ENCODE measurements at regions not wholly inside any gene's neighbourhood (a gene's known extent, or its start where the extent isn't known, plus 50 kb on each side); places are given as distances from the start of the nearest gene placed in this dataset.

DNA sequence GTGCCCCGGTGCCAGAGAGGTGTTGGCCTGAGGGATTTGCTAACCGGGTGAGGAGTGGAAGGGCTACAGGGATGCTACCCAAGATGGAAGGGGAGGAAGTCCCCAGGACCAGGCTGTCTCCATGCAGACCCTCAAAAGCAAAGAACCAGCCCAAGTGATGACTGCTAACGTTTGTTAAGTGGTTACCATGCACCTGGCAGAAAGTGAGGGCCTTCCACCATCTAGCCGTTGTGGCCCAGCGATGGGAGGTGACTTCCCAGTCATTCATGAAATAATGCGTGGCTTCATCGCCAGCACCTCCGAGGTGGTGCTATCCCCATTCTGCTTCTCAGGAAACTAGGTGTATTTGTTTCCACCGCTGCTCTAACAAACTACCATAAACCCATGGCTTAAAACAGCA lies 86.8 kb upstream of the LANCL2 start:
- Histone ChIP-seq H3K36me3 (ENCODE audit: insufficient read depth, low read length) (no peaks in the 10 kb centered on the region), H3K9ac (ENCODE audit: low read depth, low read length) (no peak overlapping the region), H3K9me3 (ENCODE audit: insufficient read depth, low read length, severe bottlenecking) (no peaks in the 10 kb centered on the region), H3K4me3 (ENCODE audit: low read depth in 1 of 2, low read length in 2 of 2) (no peak overlapping the region), H3K4me2 (ENCODE audit: insufficient read depth, low read length) (no peak overlapping the region), H3K27me3 (ENCODE audit: insufficient read depth, low read length, poor library complexity) (peaks cover 9% of the 10 kb centered on the region), H4K20me1 (ENCODE audit: insufficient read depth, low read length) (no peaks in the 10 kb centered on the region; the same call in 1 of the 2 replicates), H2AFZ (ENCODE audit: low read depth, low read length) (no peak overlapping the region), H3K27ac (ENCODE audit: low read length) (no peak overlapping the region), H3K4me1 (ENCODE audit: insufficient read depth, low read length) (no peaks in the 10 kb centered on the region), H3K79me2 (ENCODE audit: insufficient read depth, low read length) (no peaks in the 10 kb centered on the region)
- no peak for TF ChIP-seq CTCF (IDR thresholded peaks at IDR 0.05; ENCODE audit: borderline replicate concordance, extremely low read depth, low read length, poor library complexity, severe bottlenecking)
- no peak for TF ChIP-seq EZH2 (IDR thresholded peaks at IDR 0.05; ENCODE audit: borderline replicate concordance, low read depth, low read length, severe bottlenecking)
- ATAC-seq (ENCODE audit: insufficient read depth, low read depth): no peak
- no peak for DNase-seq

DNA sequence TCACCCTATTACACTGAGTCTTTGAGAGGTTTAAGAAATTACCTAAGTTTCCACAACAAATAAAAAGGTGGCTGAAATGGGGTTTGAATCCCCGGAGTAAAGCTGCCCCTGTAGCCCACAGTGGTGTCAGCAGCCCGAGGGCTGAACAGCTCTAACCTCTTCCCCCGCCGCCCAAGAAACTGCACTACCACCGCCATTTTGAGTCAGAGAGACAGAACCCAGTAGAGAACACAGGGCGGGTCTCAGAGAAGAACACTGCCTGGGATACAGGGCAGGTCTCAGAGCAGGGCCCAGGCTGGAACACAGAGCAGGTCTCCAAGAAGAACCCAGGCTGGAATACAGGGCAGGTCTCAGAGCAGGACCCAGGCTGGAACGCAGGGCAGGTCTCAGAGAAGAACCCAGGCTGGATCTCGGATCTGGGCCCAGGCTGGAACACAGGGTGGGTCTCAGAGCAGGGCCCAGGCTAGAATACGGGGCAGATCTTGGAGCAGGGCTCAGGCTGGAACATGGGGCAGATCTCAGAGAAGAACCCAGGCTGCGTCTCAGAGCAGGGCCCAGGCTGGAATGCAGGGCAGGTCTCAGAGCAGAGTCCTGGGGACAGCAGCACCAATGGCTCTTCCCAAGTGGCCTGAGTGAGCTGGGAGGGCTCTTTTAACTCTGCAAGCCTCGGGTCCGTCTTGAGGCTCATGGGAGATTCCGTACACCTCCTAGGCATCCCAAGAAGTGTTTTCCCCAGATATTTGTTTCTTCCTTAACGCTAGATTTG lies 85.9 kb upstream of the LANCL2 start:
- ATAC-seq (ENCODE audit: insufficient read depth, low read depth) (no peak), DNase-seq (no peak)
- no peak overlapping the region for H3K4me2 ChIP-seq (ENCODE audit: insufficient read depth, low read length)
- no peaks in the 10 kb centered on the region; the same call in 1 of the 2 replicates for H4K20me1 ChIP-seq (ENCODE audit: insufficient read depth, low read length)
- no peaks in the 10 kb centered on the region for H3K36me3 ChIP-seq (ENCODE audit: insufficient read depth, low read length)
- H3K4me1 ChIP-seq (ENCODE audit: insufficient read depth, low read length): no peaks in the 10 kb centered on the region
- no peak overlapping the region for H3K27ac ChIP-seq (ENCODE audit: low read length)
- H3K4me3 ChIP-seq (ENCODE audit: low read depth in 1 of 2, low read length in 2 of 2): no peak overlapping the region
- no peak for TF ChIP-seq CTCF (IDR thresholded peaks at IDR 0.05; ENCODE audit: borderline replicate concordance, extremely low read depth, low read length, poor library complexity, severe bottlenecking)
- no peak for TF ChIP-seq EZH2 (IDR thresholded peaks at IDR 0.05; ENCODE audit: borderline replicate concordance, low read depth, low read length, severe bottlenecking)
- H2AFZ ChIP-seq (ENCODE audit: low read depth, low read length): no peak overlapping the region
- H3K27me3 ChIP-seq (ENCODE audit: insufficient read depth, low read length, poor library complexity): peaks cover 5% of the 10 kb centered on the region
- H3K9ac ChIP-seq (ENCODE audit: low read depth, low read length): no peak overlapping the region
- no peaks in the 10 kb centered on the region for H3K79me2 ChIP-seq (ENCODE audit: insufficient read depth, low read length)
- no peaks in the 10 kb centered on the region for H3K9me3 ChIP-seq (ENCODE audit: insufficient read depth, low read length, severe bottlenecking)

DNA sequence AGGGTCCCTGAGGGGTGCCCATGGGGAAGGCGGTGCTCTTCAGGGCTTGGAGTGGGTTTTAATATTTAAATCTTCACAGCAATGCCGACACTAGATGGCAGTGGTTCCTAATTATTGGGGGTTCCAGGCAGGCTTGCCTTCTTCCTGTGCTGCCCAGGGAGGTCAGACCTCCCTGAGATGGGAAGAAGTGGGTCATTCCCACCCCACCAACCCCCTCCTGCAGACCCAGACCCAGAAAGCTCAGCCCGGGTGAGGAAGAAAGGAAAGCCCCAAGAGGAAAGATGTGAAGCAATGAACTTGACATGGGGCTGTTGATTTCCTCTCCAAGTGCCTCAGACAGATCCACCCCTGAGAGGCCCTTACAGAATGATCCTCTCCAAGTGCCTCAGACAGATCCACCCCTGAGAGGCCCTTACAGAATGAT lies 85.1 kb upstream of the LANCL2 start:
- Histone ChIP-seq H3K27ac (ENCODE audit: low read length) (no peak overlapping the region), H3K27me3 (ENCODE audit: insufficient read depth, low read length, poor library complexity) (peaks cover 2% of the 10 kb centered on the region), H4K20me1 (ENCODE audit: insufficient read depth, low read length) (no peaks in the 10 kb centered on the region; the same call in 1 of the 2 replicates), H3K36me3 (ENCODE audit: insufficient read depth, low read length) (no peaks in the 10 kb centered on the region), H3K4me1 (ENCODE audit: insufficient read depth, low read length) (no peaks in the 10 kb centered on the region), H2AFZ (ENCODE audit: low read depth, low read length) (no peak overlapping the region; the same call in 1 of the 2 replicates), H3K79me2 (ENCODE audit: insufficient read depth, low read length) (no peaks in the 10 kb centered on the region), H3K4me3 (ENCODE audit: low read depth in 1 of 2, low read length in 2 of 2) (no peak overlapping the region), H3K4me2 (ENCODE audit: insufficient read depth, low read length) (no peak overlapping the region), H3K9ac (ENCODE audit: low read depth, low read length) (no peak overlapping the region), H3K9me3 (ENCODE audit: insufficient read depth, low read length, severe bottlenecking) (no peaks in the 10 kb centered on the region)
- ATAC-seq (ENCODE audit: insufficient read depth, low read depth): peak; percentile 98
- peak; percentile 67 for DNase-seq
- TF ChIP-seq EZH2 (IDR thresholded peaks at IDR 0.05; ENCODE audit: borderline replicate concordance, low read depth, low read length, severe bottlenecking) (no peak), CTCF (IDR thresholded peaks at IDR 0.05; ENCODE audit: borderline replicate concordance, extremely low read depth, low read length, poor library complexity, severe bottlenecking) (peak; percentile 77)
